Ovary (tissue), 7 donors: ENCODE measurements at regions not wholly inside any gene's neighbourhood (a gene's known extent, or its start where the extent isn't known, plus 50 kb on each side); places are given as distances from the start of the nearest gene placed in this dataset.

Experiments
- DNase-seq, 5 donors: peaks; one replicate each; pipeline ENCODE4 v3.0.0-alpha.2; 2019 to 2020
- H3K27ac ChIP-seq, 2 donors: fragments of 200-600 bp; one replicate each; pipeline versions ENCODE4 v1.5.1 to v1.8.0; 2019 to 2022
- H3K27me3 ChIP-seq: fragments of 200-600 bp; one replicate; pipeline ENCODE4 v1.8.0; 2022
- H3K36me3 ChIP-seq: fragments of 200-600 bp; sonication (generic); one replicate; pipeline ENCODE4 v1.5.1; 2019
- H3K4me1 ChIP-seq: one replicate; pipeline ENCODE4 v1.8.1; 2013; ENCODE audit warnings: mild to moderate bottlenecking, moderate library complexity; ENCODE audit not compliant: insufficient read depth
- H3K4me3 ChIP-seq: fragments of 200-600 bp; sonication (generic); one replicate; pipeline ENCODE4 v1.5.1; 2017
- H3K9me3 ChIP-seq, 2 donors: fragments of 200-600 bp in 1 of 2; sonication (generic) in 1 of 2; one replicate each; pipeline versions ENCODE4 v1.5.1 to v1.8.1; 2013 to 2019; ENCODE audit warnings: mild to moderate bottlenecking in 1 of 2, moderate library complexity in 1 of 2
- EP300 ChIP-seq: sonication (generic); formaldehyde crosslinking; IDR thresholded peaks from one replicate; pipeline ENCODE4 v1.6.1; 2017; ENCODE audit warnings: antibody characterized with exemption
- POLR2A ChIP-seq: fragments of 450-650 bp; IDR thresholded peaks from one replicate; pipeline ENCODE4 v1.6.1; 2017; ENCODE audit warnings: antibody characterized with exemption, mild to moderate bottlenecking, moderate library complexity
- WGBS, 3 donors: extraction: QIAGEN DNeasy Blood & Tissue Kit in 1 of 3; methylation state at CpG; one replicate each; pipeline versions ENCODE4 v1.1.5 to v1.1.7; 2013 to 2017; 5-methylcytosine and 5-hydroxymethylcytosine counted together
- intact Hi-C, 4 donors: fragments of 100-400 bp; cut with DNase I; formaldehyde crosslinking; loops; one replicate each; pipeline versions ENCODE4 v1.11.0 to v1.15.1; 2022 to 2023
- TF ChIP-seq, protein P1 (sequence below), 3 donors: fragments of 450-650 bp in 2 of 3; fragments of 200-600 bp in 1 of 3; IDR thresholded peaks; one replicate each; pipeline versions ENCODE4 v1.5.1 to v1.8.0; 2016 to 2022; ENCODE audit warnings: antibody characterized with exemption in 3 of 3, mild to moderate bottlenecking in 1 of 3
- donor health status: DM: no; HTN: no; CAD: no; lungs with moderate emphysema.
- donor health status: DM: no; HTN: no; CAD: no.
- donor health status: Bipolar disorder and iron deficiency.
- donor health status: DM: no; HTN: no; CAD: no.
- donor health status: DM: yes; HTN: yes; CAD: no.

- WGBS, 3 donors, result 42 to 60% (median 42%) methylated on average over 1 of the region's 1 CpG
- Histone ChIP-seq H3K27me3 (no peaks in the 10 kb centered on the region), H3K4me3 (no peak overlapping the region), H3K9me3 (no peaks in the 10 kb centered on the region), H3K36me3 (no peaks in the 10 kb centered on the region), H3K4me1 (no peaks in the 10 kb centered on the region), H3K27ac (no peak overlapping the region)
- intact Hi-C loops, result no loop called here
- DNase-seq, result no peak
- TF ChIP-seq, protein P1, sequence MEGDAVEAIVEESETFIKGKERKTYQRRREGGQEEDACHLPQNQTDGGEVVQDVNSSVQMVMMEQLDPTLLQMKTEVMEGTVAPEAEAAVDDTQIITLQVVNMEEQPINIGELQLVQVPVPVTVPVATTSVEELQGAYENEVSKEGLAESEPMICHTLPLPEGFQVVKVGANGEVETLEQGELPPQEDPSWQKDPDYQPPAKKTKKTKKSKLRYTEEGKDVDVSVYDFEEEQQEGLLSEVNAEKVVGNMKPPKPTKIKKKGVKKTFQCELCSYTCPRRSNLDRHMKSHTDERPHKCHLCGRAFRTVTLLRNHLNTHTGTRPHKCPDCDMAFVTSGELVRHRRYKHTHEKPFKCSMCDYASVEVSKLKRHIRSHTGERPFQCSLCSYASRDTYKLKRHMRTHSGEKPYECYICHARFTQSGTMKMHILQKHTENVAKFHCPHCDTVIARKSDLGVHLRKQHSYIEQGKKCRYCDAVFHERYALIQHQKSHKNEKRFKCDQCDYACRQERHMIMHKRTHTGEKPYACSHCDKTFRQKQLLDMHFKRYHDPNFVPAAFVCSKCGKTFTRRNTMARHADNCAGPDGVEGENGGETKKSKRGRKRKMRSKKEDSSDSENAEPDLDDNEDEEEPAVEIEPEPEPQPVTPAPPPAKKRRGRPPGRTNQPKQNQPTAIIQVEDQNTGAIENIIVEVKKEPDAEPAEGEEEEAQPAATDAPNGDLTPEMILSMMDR (IDR thresholded peaks at IDR 0.05), result no peak
- no peak for TF ChIP-seq EP300
- TF ChIP-seq POLR2A, result no peak
Measured at GRCh38 chr5:144575736-144576135, 405.1 kb downstream of the KCTD16 start.

GRCh38 chr5:144567421-144567780 lies 396.7 kb downstream of the KCTD16 start:
- Histone ChIP-seq H3K9me3 (no peaks in the 10 kb centered on the region), H3K4me3 (no peak overlapping the region), H3K4me1 (no peaks in the 10 kb centered on the region), H3K27me3 (no peaks in the 10 kb centered on the region), H3K27ac (no peak overlapping the region), H3K36me3 (no peaks in the 10 kb centered on the region)
- TF ChIP-seq, protein P1 (IDR thresholded peaks at IDR 0.05), result no peak
- TF ChIP-seq EP300, result no peak
- DNase-seq, result no peak
- intact Hi-C loops, result no loop called here
- WGBS, 3 donors, result 59 to 65% (median 63%) methylated on average over 2 of the region's 2 CpGs

GRCh38 chr5:144566747-144567420 lies 396.2 kb downstream of the KCTD16 start:
- no peak for DNase-seq
- Histone ChIP-seq H3K36me3 (no peaks in the 10 kb centered on the region), H3K4me3 (no peak overlapping the region), H3K27ac (no peak overlapping the region), H3K9me3 (no peaks in the 10 kb centered on the region), H3K27me3 (no peaks in the 10 kb centered on the region), H3K4me1 (no peaks in the 10 kb centered on the region)
- intact Hi-C loops, result no loop called here
- WGBS, 3 donors, result 76 to 86% (median 86%) methylated on average over 3 of the region's 3 CpGs
- TF ChIP-seq POLR2A, result no peak
- TF ChIP-seq, protein P1 (IDR thresholded peaks at IDR 0.05), result no peak
- TF ChIP-seq EP300, result no peak

GRCh38 chr5:144549580-144549979 lies 378.9 kb downstream of the KCTD16 start:
- Histone ChIP-seq H3K4me3 (no peak overlapping the region), H3K27ac (no peak overlapping the region), H3K9me3 (no peaks in the 10 kb centered on the region), H3K27me3 (no peaks in the 10 kb centered on the region), H3K4me1 (no peaks in the 10 kb centered on the region), H3K36me3 (no peaks in the 10 kb centered on the region)
- no peak for TF ChIP-seq EP300
- TF ChIP-seq, protein P1 (IDR thresholded peaks at IDR 0.05), result no peak
- TF ChIP-seq POLR2A, result no peak
- 0 to 4% (median 3%) methylated on average over 3 of the region's 3 CpGs for WGBS, 3 donors
- DNase-seq, result no peak
- intact Hi-C loops, result no loop called here
